ENCODE measurements at regions not wholly inside any gene's neighbourhood (a gene's known extent, or its start where the extent isn't known, plus 50 kb on each side); places are given as distances from the start of the nearest gene placed in this dataset.

GRCh38 chr18:30404422-30404821 is 638.1 kb downstream of the DSC3 start:
- 86% methylated on average over 1 of the region's 1 CpG for WGBS (ENCODE audit: insufficient coverage, insufficient replicate concordance, low lambda C conversion rate, missing lambda C conversion rate)
- in situ Hi-C loops (cut with MboI) (no loop called here), intact Hi-C loops (cut with micrococcal nuclease; ENCODE audit: unreplicated experiment) (no loop called here)
- Histone ChIP-seq H2AFZ (ENCODE audit: control insufficient read depth, low read depth, low read length) (no peak overlapping the region), H3K36me3 (ENCODE audit: control insufficient read depth in 2 of 2, insufficient read depth in 2 of 2, low read length in 1 of 2) (no peaks in the 10 kb centered on the region), H3K4me3 (no peak overlapping the region), H3K9ac (ENCODE audit: control insufficient read depth, insufficient read depth, low read length) (no peak overlapping the region), H3K27ac (ENCODE audit: control insufficient read depth, insufficient read depth) (no peak overlapping the region), H3K4me1 (ENCODE audit: control insufficient read depth, insufficient read depth, low read length) (no peaks in the 10 kb centered on the region), H3K79me2 (ENCODE audit: control insufficient read depth, insufficient read depth, low read length) (no peaks in the 10 kb centered on the region), H3K9me3 (replicated peaks; ENCODE audit: control insufficient read depth, insufficient read depth, low read length) (no peaks in the 10 kb centered on the region), H3K27me3 (replicated peaks in 1 of 2; ENCODE audit: control insufficient read depth in 2 of 2, insufficient read depth in 2 of 2, low read length in 1 of 2) (no peaks in the 10 kb centered on the region), H3K4me2 (ENCODE audit: control insufficient read depth, insufficient read depth) (no peak overlapping the region), H4K20me1 (ENCODE audit: control insufficient read depth, insufficient read depth) (no peaks in the 10 kb centered on the region)
- no TSS peak for BruUV-seq (replicated peaks)
- no peak for ATAC-seq
- no peak for FAIRE-seq
- ChIA-PET RAD21 (ENCODE audit: unreplicated experiment) (interaction anchor here (0.6 kb wide), 1 partner anchor 19 kb away, joined by 3 read pairs; no protein-coding TSS in a partner anchor), SMC1A (ENCODE audit: uncharacterized antibody, unreplicated experiment) (interaction anchor here (0.6 to 1.4 kb wide), 4 partner anchors 28 to 235 kb away, joined by 3 read pairs; no protein-coding TSS in a partner anchor), CTCF (no interaction called here), POLR2A (no interaction called here)
- TF ChIP-seq RAD51 (IDR thresholded peaks at IDR 0.05) = no peak
- TF ChIP-seq WRNIP1 (IDR thresholded peaks at IDR 0.05; ENCODE audit: borderline replicate concordance, low read depth, low read length) = no peak
- TF ChIP-seq, protein P1, sequence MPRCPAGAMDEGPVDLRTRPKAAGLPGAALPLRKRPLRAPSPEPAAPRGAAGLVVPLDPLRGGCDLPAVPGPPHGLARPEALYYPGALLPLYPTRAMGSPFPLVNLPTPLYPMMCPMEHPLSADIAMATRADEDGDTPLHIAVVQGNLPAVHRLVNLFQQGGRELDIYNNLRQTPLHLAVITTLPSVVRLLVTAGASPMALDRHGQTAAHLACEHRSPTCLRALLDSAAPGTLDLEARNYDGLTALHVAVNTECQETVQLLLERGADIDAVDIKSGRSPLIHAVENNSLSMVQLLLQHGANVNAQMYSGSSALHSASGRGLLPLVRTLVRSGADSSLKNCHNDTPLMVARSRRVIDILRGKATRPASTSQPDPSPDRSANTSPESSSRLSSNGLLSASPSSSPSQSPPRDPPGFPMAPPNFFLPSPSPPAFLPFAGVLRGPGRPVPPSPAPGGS (IDR thresholded peaks at IDR 0.05; ENCODE audit: borderline replicate concordance, insufficient read depth, low read depth, low read length, poor library complexity, severe bottlenecking) = no peak
- no peak for TF ChIP-seq ZNF687 (IDR thresholded peaks at IDR 0.05)
- no peak for TF ChIP-seq MEF2A (IDR thresholded peaks at IDR 0.05; ENCODE audit: insufficient read depth, low read depth, low read length)
- TF ChIP-seq BHLHE40 (IDR thresholded peaks at IDR 0.05; ENCODE audit: borderline replicate concordance in 1 of 2, low read depth in 2 of 2, low read length in 1 of 2) = no peak
- TF ChIP-seq MYC (IDR thresholded peaks at IDR 0.05; ENCODE audit: insufficient read depth, insufficient read length, insufficient replicate concordance, low read length, severe bottlenecking) = no peak
- TF ChIP-seq HDAC6 (IDR thresholded peaks at IDR 0.05; ENCODE audit: unreplicated experiment) = no peak
- no peak for TF ChIP-seq CREB1 (IDR thresholded peaks at IDR 0.05; ENCODE audit: low read depth)
- no peak for TF ChIP-seq DPF2 (IDR thresholded peaks at IDR 0.05)
- no peak for TF ChIP-seq STAT3 (IDR thresholded peaks at IDR 0.05; ENCODE audit: low read depth, low read length)
- no peak for TF ChIP-seq CREM (IDR thresholded peaks at IDR 0.05; ENCODE audit: low read depth)
- TF ChIP-seq, protein P2, sequence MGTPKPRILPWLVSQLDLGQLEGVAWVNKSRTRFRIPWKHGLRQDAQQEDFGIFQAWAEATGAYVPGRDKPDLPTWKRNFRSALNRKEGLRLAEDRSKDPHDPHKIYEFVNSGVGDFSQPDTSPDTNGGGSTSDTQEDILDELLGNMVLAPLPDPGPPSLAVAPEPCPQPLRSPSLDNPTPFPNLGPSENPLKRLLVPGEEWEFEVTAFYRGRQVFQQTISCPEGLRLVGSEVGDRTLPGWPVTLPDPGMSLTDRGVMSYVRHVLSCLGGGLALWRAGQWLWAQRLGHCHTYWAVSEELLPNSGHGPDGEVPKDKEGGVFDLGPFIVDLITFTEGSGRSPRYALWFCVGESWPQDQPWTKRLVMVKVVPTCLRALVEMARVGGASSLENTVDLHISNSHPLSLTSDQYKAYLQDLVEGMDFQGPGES (IDR thresholded peaks at IDR 0.05) = no peak
- DNase-seq (ENCODE audit: low read depth, low spot score) = no peak
